DND-41 (cell line): ENCODE measurements at regions not wholly inside any gene's neighbourhood (a gene's known extent, or its start where the extent isn't known, plus 50 kb on each side); places are given as distances from the start of the nearest gene placed in this dataset.

Source experiments
- ATAC-seq: fragments of 200-7000 bp; cut with Tn5 transposase; 3 replicates; pipeline ENCODE4 v1.9.1; 2021; ENCODE audit warnings: low read depth; ENCODE audit not compliant: insufficient read depth
- DNase-seq: peaks from one replicate; pipeline ENCODE4 v3.0.0-alpha.2; 2020
- H2AFZ ChIP-seq: 2 replicates; pipeline ENCODE4 v1.6.0; 2012; ENCODE audit warnings: low read depth, low read length
- H3K27ac ChIP-seq: 2 replicates; pipeline ENCODE4 v1.5.1; 2012; ENCODE audit warnings: low read length, inconsistent platforms
- H3K27me3 ChIP-seq: fragments of 200-600 bp; sonication (generic); 2 replicates; pipeline ENCODE4 v1.6.0; 2012; ENCODE audit warnings: low read length, mild to moderate bottlenecking, inconsistent platforms; ENCODE audit not compliant: insufficient read depth, poor library complexity
- H3K36me3 ChIP-seq: 2 replicates; pipeline ENCODE4 v1.5.1; 2012; ENCODE audit warnings: low read length, inconsistent platforms; ENCODE audit not compliant: insufficient read depth
- H3K4me1 ChIP-seq: 2 replicates; pipeline ENCODE4 v1.5.1; 2012; ENCODE audit warnings: mild to moderate bottlenecking, low read length; ENCODE audit not compliant: insufficient read depth
- H3K4me2 ChIP-seq: 2 replicates; pipeline ENCODE4 v1.6.0; 2012; ENCODE audit warnings: mild to moderate bottlenecking, moderate library complexity, low read length, inconsistent platforms; ENCODE audit not compliant: insufficient read depth
- H3K4me3 ChIP-seq, 2 experiments: fragments of 200-600 bp in 1 of 2; shearing (Covaris generic) in 1 of 2; 2 replicates each; pipeline ENCODE4 v1.5.1; 2012 to 2016; ENCODE audit warnings: inconsistent platforms in 2 of 2, low read length in 2 of 2, mild to moderate bottlenecking in 2 of 2, low read depth in 1 of 2, moderate library complexity in 1 of 2
- H3K79me2 ChIP-seq: 2 replicates; pipeline ENCODE4 v1.6.0; 2012; ENCODE audit warnings: low read length, inconsistent platforms; ENCODE audit not compliant: insufficient read depth
- H3K9ac ChIP-seq: 2 replicates; pipeline ENCODE4 v1.6.0; 2012; ENCODE audit warnings: low read depth, mild to moderate bottlenecking, inconsistent platforms, low read length, moderate library complexity
- H3K9me3 ChIP-seq: 2 replicates; pipeline ENCODE4 v1.5.1; 2012; ENCODE audit warnings: low read length, moderate library complexity, mild to moderate bottlenecking, inconsistent platforms; ENCODE audit not compliant: insufficient read depth, severe bottlenecking
- H4K20me1 ChIP-seq: 2 replicates; pipeline ENCODE4 v1.6.0; 2012; ENCODE audit warnings: low read length; ENCODE audit not compliant: insufficient read depth
- EZH2 ChIP-seq: IDR thresholded peaks from 3 replicates; pipeline ENCODE4 v1.6.1; 2012; ENCODE audit warnings: borderline replicate concordance, low read depth, mild to moderate bottlenecking, moderate library complexity, low read length, inconsistent platforms; ENCODE audit not compliant: severe bottlenecking
- TF ChIP-seq, protein P1 (sequence below): IDR thresholded peaks from 2 replicates; pipeline ENCODE4 v1.5.1; 2012; ENCODE audit warnings: borderline replicate concordance, low read length, moderate library complexity, mild to moderate bottlenecking; ENCODE audit not compliant: poor library complexity, severe bottlenecking; ENCODE audit errors: extremely low read depth

DNA sequence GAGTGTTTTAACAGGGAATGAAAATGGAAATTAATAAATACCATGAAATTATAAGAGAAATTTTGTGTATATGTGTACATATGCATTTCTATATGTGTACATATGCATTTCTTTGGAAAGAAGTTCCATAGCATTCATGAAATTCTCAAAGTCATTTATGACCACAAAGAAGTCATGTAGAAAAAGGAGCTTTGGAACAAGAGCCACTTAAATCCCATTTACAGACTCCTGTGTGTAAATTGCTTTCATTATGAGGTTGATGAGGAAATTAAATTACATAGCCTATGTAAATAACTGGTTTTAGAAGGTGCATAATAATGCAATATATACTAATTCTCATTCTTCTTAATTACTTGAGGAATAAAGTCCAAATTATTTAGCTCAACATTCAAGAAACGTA is 450.5 kb upstream of the SYT1 start:
- Histone ChIP-seq H3K4me2 (no peak overlapping the region), H3K4me3 (no peak overlapping the region), H3K9ac (no peak overlapping the region), H3K36me3 (no peaks in the 10 kb centered on the region), H3K27ac (no peak overlapping the region), H2AFZ (no peak overlapping the region), H3K27me3 (no peaks in the 10 kb centered on the region), H4K20me1 (no peaks in the 10 kb centered on the region), H3K79me2 (no peaks in the 10 kb centered on the region), H3K9me3 (no peaks in the 10 kb centered on the region), H3K4me1 (no peaks in the 10 kb centered on the region)
- ATAC-seq (no peak), DNase-seq (no peak)
- TF ChIP-seq EZH2: no peak
- TF ChIP-seq, protein P1, sequence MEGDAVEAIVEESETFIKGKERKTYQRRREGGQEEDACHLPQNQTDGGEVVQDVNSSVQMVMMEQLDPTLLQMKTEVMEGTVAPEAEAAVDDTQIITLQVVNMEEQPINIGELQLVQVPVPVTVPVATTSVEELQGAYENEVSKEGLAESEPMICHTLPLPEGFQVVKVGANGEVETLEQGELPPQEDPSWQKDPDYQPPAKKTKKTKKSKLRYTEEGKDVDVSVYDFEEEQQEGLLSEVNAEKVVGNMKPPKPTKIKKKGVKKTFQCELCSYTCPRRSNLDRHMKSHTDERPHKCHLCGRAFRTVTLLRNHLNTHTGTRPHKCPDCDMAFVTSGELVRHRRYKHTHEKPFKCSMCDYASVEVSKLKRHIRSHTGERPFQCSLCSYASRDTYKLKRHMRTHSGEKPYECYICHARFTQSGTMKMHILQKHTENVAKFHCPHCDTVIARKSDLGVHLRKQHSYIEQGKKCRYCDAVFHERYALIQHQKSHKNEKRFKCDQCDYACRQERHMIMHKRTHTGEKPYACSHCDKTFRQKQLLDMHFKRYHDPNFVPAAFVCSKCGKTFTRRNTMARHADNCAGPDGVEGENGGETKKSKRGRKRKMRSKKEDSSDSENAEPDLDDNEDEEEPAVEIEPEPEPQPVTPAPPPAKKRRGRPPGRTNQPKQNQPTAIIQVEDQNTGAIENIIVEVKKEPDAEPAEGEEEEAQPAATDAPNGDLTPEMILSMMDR: no peak

DNA sequence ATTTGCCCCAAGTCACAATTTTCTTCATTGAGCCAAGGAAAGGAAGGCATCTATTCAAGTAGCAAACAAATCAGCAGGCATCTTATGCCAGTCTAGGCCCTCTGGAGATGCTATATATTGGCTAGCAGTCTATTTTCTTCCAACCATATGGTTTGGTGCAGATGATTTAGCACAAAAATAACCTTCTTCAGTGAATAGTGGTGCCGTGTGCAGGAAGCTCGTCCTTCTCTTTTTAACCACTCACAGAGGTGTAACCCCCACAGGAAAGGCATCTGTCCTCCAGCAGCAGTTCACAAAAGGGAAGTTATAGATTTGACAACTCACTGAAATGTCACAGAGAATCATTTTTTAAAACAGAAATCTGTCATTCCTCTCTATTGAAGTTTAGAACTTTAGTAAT is 445.7 kb upstream of the SYT1 start:
- Histone ChIP-seq H3K4me3 (no peak overlapping the region), H3K9ac (no peak overlapping the region), H2AFZ (no peak overlapping the region), H3K4me2 (no peak overlapping the region), H3K27ac (no peak overlapping the region), H3K79me2 (no peaks in the 10 kb centered on the region), H4K20me1 (no peaks in the 10 kb centered on the region), H3K4me1 (no peaks in the 10 kb centered on the region), H3K27me3 (no peaks in the 10 kb centered on the region), H3K9me3 (no peaks in the 10 kb centered on the region), H3K36me3 (no peaks in the 10 kb centered on the region)
- DNase-seq (no peak), ATAC-seq (no peak)
- TF ChIP-seq, protein P1: no peak
- TF ChIP-seq EZH2: no peak

DNA sequence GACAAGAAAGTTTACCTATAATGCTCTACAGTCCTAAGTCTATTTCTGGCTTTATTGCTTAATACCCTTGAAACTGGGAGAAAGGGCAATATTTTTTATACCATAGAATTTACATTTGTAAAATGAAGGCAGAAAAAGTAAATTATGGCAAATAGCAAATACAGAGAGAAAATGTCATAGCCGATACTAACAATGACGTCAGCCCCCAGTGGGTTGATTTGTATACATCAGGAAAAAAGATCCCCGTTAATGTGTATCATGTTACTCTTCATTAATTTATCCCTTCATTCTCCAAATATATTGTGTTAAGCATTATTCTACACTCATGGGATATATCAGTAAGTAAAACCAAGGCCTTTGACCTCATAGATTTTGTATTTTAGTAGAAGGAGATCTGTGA is 445.1 kb upstream of the SYT1 start:
- H3K36me3 ChIP-seq: no peaks in the 10 kb centered on the region
- ATAC-seq: no peak
- no peak overlapping the region for H3K9ac ChIP-seq
- no peak for DNase-seq
- H3K9me3 ChIP-seq: no peaks in the 10 kb centered on the region
- no peak overlapping the region for H2AFZ ChIP-seq
- H4K20me1 ChIP-seq: no peaks in the 10 kb centered on the region
- TF ChIP-seq, protein P1: no peak
- no peak for TF ChIP-seq EZH2
- no peaks in the 10 kb centered on the region for H3K79me2 ChIP-seq
- H3K4me1 ChIP-seq: no peaks in the 10 kb centered on the region
- no peak overlapping the region for H3K4me3 ChIP-seq
- no peak overlapping the region for H3K4me2 ChIP-seq
- H3K27ac ChIP-seq: no peak overlapping the region
- no peaks in the 10 kb centered on the region for H3K27me3 ChIP-seq

DNA sequence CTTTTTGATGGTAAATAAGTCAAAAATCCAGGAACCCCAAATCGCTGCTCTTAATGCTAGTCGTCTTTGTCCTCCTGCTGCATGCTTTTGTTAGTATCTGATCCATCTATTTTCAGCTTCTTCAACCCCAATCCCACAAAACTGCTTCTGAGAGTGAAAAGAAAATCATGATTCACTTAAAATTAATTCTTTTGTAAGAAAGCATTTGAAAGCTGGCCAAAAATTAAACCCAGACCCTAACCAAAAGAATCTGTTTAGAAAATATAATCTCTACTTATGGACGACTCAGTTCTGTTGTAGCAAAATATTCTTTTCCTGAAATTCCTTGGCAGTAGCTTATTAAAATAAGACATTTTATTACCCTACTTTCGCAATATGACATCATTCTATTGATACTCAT is 443.6 kb upstream of the SYT1 start:
- no peak for DNase-seq
- H3K27me3 ChIP-seq: no peaks in the 10 kb centered on the region
- H3K79me2 ChIP-seq: no peaks in the 10 kb centered on the region
- no peak overlapping the region for H2AFZ ChIP-seq
- no peaks in the 10 kb centered on the region for H3K36me3 ChIP-seq
- no peaks in the 10 kb centered on the region for H3K9me3 ChIP-seq
- no peak overlapping the region for H3K4me3 ChIP-seq
- TF ChIP-seq, protein P1: no peak
- TF ChIP-seq EZH2: no peak
- no peak overlapping the region for H3K4me2 ChIP-seq
- no peaks in the 10 kb centered on the region for H3K4me1 ChIP-seq
- no peak for ATAC-seq
- no peak overlapping the region for H3K27ac ChIP-seq
- no peak overlapping the region for H3K9ac ChIP-seq
- no peaks in the 10 kb centered on the region for H4K20me1 ChIP-seq
